H9 (cell line): ENCODE measurements at regions not wholly inside any gene's neighbourhood (a gene's known extent, or its start where the extent isn't known, plus 50 kb on each side); places are given as distances from the start of the nearest gene placed in this dataset.

Experiments used
- DNase-seq: peaks from one replicate; pipeline ENCODE4 v3.0.0-alpha.2; 2017
- H2AFZ ChIP-seq: one replicate; pipeline ENCODE4 v1.6.1; 2013; ENCODE audit warnings: mild to moderate bottlenecking, low read length, control low read depth, moderate library complexity
- H2AK5ac ChIP-seq: 2 replicates; pipeline ENCODE4 v1.6.1; 2013; ENCODE audit warnings: low read length, control low read depth, mixed read lengths; ENCODE audit not compliant: insufficient read length
- H2BK120ac ChIP-seq: one replicate; pipeline ENCODE4 v1.6.1; 2013; ENCODE audit warnings: low read depth, mild to moderate bottlenecking, low read length, control low read depth, inconsistent platforms; ENCODE audit not compliant: poor library complexity, severe bottlenecking
- H2BK12ac ChIP-seq: 2 replicates; pipeline ENCODE4 v1.6.1; 2013; ENCODE audit warnings: low read length, control low read depth, mixed read lengths, low read depth; ENCODE audit not compliant: insufficient read length
- H2BK15ac ChIP-seq: 2 replicates; pipeline ENCODE4 v1.6.1; 2013; ENCODE audit warnings: low read depth, low read length, control low read depth
- H2BK20ac ChIP-seq: one replicate; pipeline ENCODE4 v1.6.1; 2013; ENCODE audit warnings: low read depth, mild to moderate bottlenecking, low read length, control low read depth, inconsistent platforms; ENCODE audit not compliant: poor library complexity, severe bottlenecking
- H2BK5ac ChIP-seq: 2 replicates; pipeline ENCODE4 v1.6.1; 2013; ENCODE audit warnings: low read length, control low read depth, mixed read lengths; ENCODE audit not compliant: insufficient read length
- H3K14ac ChIP-seq: 2 replicates; pipeline ENCODE4 v1.6.1; 2013; ENCODE audit warnings: low read length, control low read depth; ENCODE audit not compliant: insufficient read depth
- H3K18ac ChIP-seq: 2 replicates; pipeline ENCODE4 v1.6.1; 2013; ENCODE audit warnings: low read depth, mild to moderate bottlenecking, mixed read lengths, low read length, control low read depth; ENCODE audit not compliant: insufficient read length
- H3K23ac ChIP-seq: 2 replicates; pipeline ENCODE4 v1.6.1; 2013; ENCODE audit warnings: low read length, control low read depth, mixed read lengths, low read depth; ENCODE audit not compliant: insufficient read length
- H3K23me2 ChIP-seq: 2 replicates; pipeline ENCODE4 v1.6.1; 2013; ENCODE audit warnings: low read depth, mild to moderate bottlenecking, mixed read lengths, low read length, control low read depth; ENCODE audit not compliant: insufficient read length, poor library complexity, severe bottlenecking
- H3K27ac ChIP-seq: 2 replicates; pipeline ENCODE4 v1.5.1; 2013; ENCODE audit warnings: low read length, control low read depth, mixed read lengths, low read depth; ENCODE audit not compliant: insufficient read length
- H3K27me3 ChIP-seq: 2 replicates; pipeline ENCODE4 v1.6.1; 2013; ENCODE audit warnings: low read length, control low read depth, inconsistent platforms; ENCODE audit not compliant: insufficient read depth
- H3K4ac ChIP-seq: 2 replicates; pipeline ENCODE4 v1.6.1; 2013; ENCODE audit warnings: low read depth, mild to moderate bottlenecking, control low read depth, inconsistent platforms, low read length, moderate library complexity
- H3K4me1 ChIP-seq: 2 replicates; pipeline ENCODE4 v1.6.1; 2013; ENCODE audit warnings: low read length, control low read depth, inconsistent platforms; ENCODE audit not compliant: insufficient read depth
- H3K4me2 ChIP-seq: 2 replicates; pipeline ENCODE4 v1.6.1; 2013; ENCODE audit warnings: low read length, control low read depth, mixed read lengths; ENCODE audit not compliant: insufficient read length, insufficient read depth
- H3K56ac ChIP-seq: 2 replicates; pipeline ENCODE4 v1.6.1; 2013; ENCODE audit warnings: low read depth, mild to moderate bottlenecking, mixed read lengths, low read length, control low read depth; ENCODE audit not compliant: insufficient read length
- H3K79me1 ChIP-seq: 2 replicates; pipeline ENCODE4 v1.6.1; 2013; ENCODE audit warnings: low read depth, mild to moderate bottlenecking, moderate library complexity, low read length, control low read depth, inconsistent platforms; ENCODE audit not compliant: insufficient read depth, poor library complexity, severe bottlenecking
- H3K79me2 ChIP-seq: 2 replicates; pipeline ENCODE4 v1.6.1; 2013; ENCODE audit warnings: low read length, control low read depth, inconsistent platforms; ENCODE audit not compliant: insufficient read depth
- H3K9ac ChIP-seq: 2 replicates; pipeline ENCODE4 v1.6.1; 2013; ENCODE audit warnings: low read length, control low read depth, mixed read lengths; ENCODE audit not compliant: insufficient read length; ENCODE audit errors: extremely low read depth
- H3K9me3 ChIP-seq: one replicate; pipeline ENCODE4 v1.6.1; 2013; ENCODE audit warnings: low read depth, low read length, inconsistent platforms; ENCODE audit not compliant: control insufficient read depth
- H3T11ph ChIP-seq: one replicate; pipeline ENCODE4 v1.6.1; 2013; ENCODE audit warnings: mild to moderate bottlenecking, low read length, control low read depth, inconsistent platforms
- H4K20me1 ChIP-seq: one replicate; pipeline ENCODE4 v1.6.1; 2013; ENCODE audit not compliant: control insufficient read depth, insufficient read length, insufficient read depth
- H4K5ac ChIP-seq: 2 replicates; pipeline ENCODE4 v1.6.1; 2013; ENCODE audit warnings: low read depth, mild to moderate bottlenecking, mixed read lengths, low read length, control low read depth; ENCODE audit not compliant: insufficient read length
- H4K8ac ChIP-seq: replicated peaks from 2 replicates; pipeline ENCODE4 v1.6.1; 2013; ENCODE audit warnings: low read length, control low read depth, mixed read lengths, low read depth; ENCODE audit not compliant: insufficient read length
- H4K91ac ChIP-seq: 2 replicates; pipeline ENCODE4 v1.6.1; 2013; ENCODE audit warnings: low read depth, mild to moderate bottlenecking, moderate library complexity, mixed read lengths, low read length, control low read depth; ENCODE audit not compliant: insufficient read length
- H3K27ac Mint-ChIP-seq, 3 experiments: 2 replicates in 2 of 3; 3 replicates in 1 of 3; pipeline ENCODE4 v1.8.0; 2020 to 2021; ENCODE audit warnings: mixed read lengths in 3 of 3, mild to moderate bottlenecking in 1 of 3, moderate library complexity in 1 of 3
- H3K27me3 Mint-ChIP-seq: 2 replicates; pipeline ENCODE4 v1.8.0; 2021; ENCODE audit warnings: low read depth, mild to moderate bottlenecking, moderate library complexity, mixed read lengths
- H3K36me3 Mint-ChIP-seq, 3 experiments: 2 replicates in 2 of 3; 3 replicates in 1 of 3; pipeline ENCODE4 v1.8.0; 2020 to 2021; ENCODE audit warnings: low read depth in 3 of 3, mixed read lengths in 3 of 3; ENCODE audit not compliant: insufficient read depth in 1 of 3
- H3K4me1 Mint-ChIP-seq, 2 experiments: 2 replicates each; pipeline ENCODE4 v1.8.0; 2020; ENCODE audit warnings: mixed read lengths in 2 of 2
- H3K4me3 Mint-ChIP-seq, 2 experiments: 2 replicates in 1 of 2; 3 replicates in 1 of 2; pipeline ENCODE4 v1.8.0; 2020 to 2021; ENCODE audit warnings: mild to moderate bottlenecking in 2 of 2, mixed read lengths in 2 of 2, moderate library complexity in 1 of 2
- H3K9me3 Mint-ChIP-seq, 2 experiments: 2 replicates in 1 of 2; 3 replicates in 1 of 2; pipeline ENCODE4 v1.8.0; 2020; ENCODE audit warnings: mild to moderate bottlenecking in 2 of 2, mixed read lengths in 2 of 2, moderate library complexity in 1 of 2
- CTCF ChIP-seq: fragments of 200-600 bp; sonication (generic); conservative IDR thresholded peaks from 3 replicates; pipeline ENCODE4 v1.8.0; 2021; ENCODE audit warnings: antibody characterized with exemption, mild to moderate bottlenecking
- WGBS: extraction: QIAGEN DNeasy Blood & Tissue Kit; methylation state at CpG from one replicate; pipeline ENCODE4 v1.1.7; 2013; ENCODE audit warnings: missing lambda C conversion rate, low lambda C conversion rate, mixed read lengths; ENCODE audit not compliant: insufficient read length; ENCODE audit errors: extremely low coverage; 5-methylcytosine and 5-hydroxymethylcytosine counted together

DNA sequence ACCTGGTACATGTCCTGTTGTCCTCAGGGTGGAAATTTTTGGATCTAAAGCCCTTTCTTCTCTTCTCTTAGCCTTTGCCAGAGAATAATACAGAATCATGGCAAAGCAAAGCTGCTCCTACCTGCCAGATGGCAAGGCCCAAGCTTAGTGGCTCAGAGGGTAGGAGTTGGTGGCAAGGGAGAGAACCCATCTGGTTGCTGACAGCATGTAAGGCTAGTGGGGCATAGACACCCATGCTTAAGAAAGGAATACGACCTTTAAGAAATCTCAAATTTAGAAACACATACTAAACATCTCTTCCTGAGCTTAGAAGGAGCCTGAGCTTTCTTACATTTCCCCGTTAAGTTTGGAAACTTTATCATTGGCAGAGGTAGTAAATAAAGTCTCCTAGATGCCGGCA, 395.0 kb upstream of the SOX9 start:
- H2BK12ac ChIP-seq: no peak overlapping the region
- H2BK15ac ChIP-seq: no peak overlapping the region
- no peaks in the 10 kb centered on the region for H4K20me1 ChIP-seq
- H3K79me1 ChIP-seq: no peaks in the 10 kb centered on the region
- H2BK120ac ChIP-seq: no peak overlapping the region
- TF ChIP-seq CTCF: no peak
- no peak overlapping the region for H3K4me2 ChIP-seq
- H2BK20ac ChIP-seq: no peak overlapping the region
- no peaks in the 10 kb centered on the region for H3K9me3 ChIP-seq
- no peak overlapping the region for H3K23ac ChIP-seq
- no peaks in the 10 kb centered on the region for H3K23me2 ChIP-seq
- H3K14ac ChIP-seq: no peak overlapping the region
- no peak overlapping the region for H3K56ac ChIP-seq
- H3K4ac ChIP-seq: no peak overlapping the region
- H3K9ac ChIP-seq: no peak overlapping the region
- H3K27ac ChIP-seq: peak overlapping the region; percentile 29
- Mint-ChIP-seq H3K4me3 (no peak overlapping the region), H3K4me1 (no peaks in the 10 kb centered on the region), H3K36me3 (peaks cover 0 to 5% (median 0%) of the 10 kb centered on the region in 3 experiments; a peak in 2 of 7 replicates), H3K27ac (no peak overlapping the region), H3K27me3 (no peaks in the 10 kb centered on the region), H3K9me3 (peaks cover 0 to 4% of the 10 kb centered on the region in 2 experiments; a peak in 3 of 5 replicates)
- H3K27me3 ChIP-seq: no peaks in the 10 kb centered on the region
- no peak overlapping the region for H3T11ph ChIP-seq
- H3K18ac ChIP-seq: no peak overlapping the region
- H2BK5ac ChIP-seq: no peak overlapping the region
- no peak overlapping the region for H4K91ac ChIP-seq
- H3K4me1 ChIP-seq: no peaks in the 10 kb centered on the region
- H2AFZ ChIP-seq: no peak overlapping the region
- no peak overlapping the region for H2AK5ac ChIP-seq
- H4K5ac ChIP-seq: no peak overlapping the region
- no peaks in the 10 kb centered on the region for H3K79me2 ChIP-seq
- no CpG with 5 or more reads among the region's 3 CpGs for WGBS
- no peak overlapping the region for H4K8ac ChIP-seq
- DNase-seq: no peak
